ENCODE measurements at regions not wholly inside any gene's neighbourhood (a gene's known extent, or its start where the extent isn't known, plus 50 kb on each side); places are given as distances from the start of the nearest gene placed in this dataset.

- Histone ChIP-seq H2AFZ (ENCODE audit: low read depth) (no peak overlapping the region), H3K9me2 (no peaks in the 10 kb centered on the region), H3F3A (replicated peaks; ENCODE audit: insufficient read depth) (no peaks in the 10 kb centered on the region), H3K4me3 (ENCODE audit: low read depth in 2 of 2, low read length in 1 of 2) (no peak overlapping the region), H4K20me1 (ENCODE audit: insufficient read depth) (no peaks in the 10 kb centered on the region), H3K9ac (no peak overlapping the region), H3K4me2 (no peak overlapping the region), H3K27me3 (ENCODE audit: insufficient read depth) (no peaks in the 10 kb centered on the region), H3K79me2 (ENCODE audit: insufficient read depth) (no peaks in the 10 kb centered on the region), H3K27ac (ENCODE audit: low read depth in 2 of 2, low read length in 1 of 2) (no peak overlapping the region), H3K9me3 (no peaks in the 10 kb centered on the region), H3K36me3 (replicated peaks in 1 of 2; ENCODE audit: control insufficient read depth in 1 of 2, insufficient read depth in 2 of 2, low read length in 1 of 2) (no peaks in the 10 kb centered on the region), H3K4me1 (ENCODE audit: control insufficient read depth in 1 of 2, insufficient read depth in 2 of 2, low read depth in 1 of 2, low read length in 1 of 2) (peaks cover 0 to 3% of the 10 kb centered on the region in 2 experiments; a peak in 1 of 4 replicates)
- DNase-seq, result no peak
- ChIA-PET CTCF (interaction anchor here (1.1 kb wide), 1 partner anchor 14 kb away, joined by 3 read pairs; no protein-coding TSS in a partner anchor), POLR2A (no interaction called here)
- WGBS (ENCODE audit: low lambda C conversion rate), result 26% methylated on average over 13 of the region's 13 CpGs
- no peak for TF ChIP-seq FOSL2 (IDR thresholded peaks at IDR 0.05; ENCODE audit: borderline replicate concordance, low read depth)
Observed at GRCh38 chr19:30307191-30307974, 64.8 kb upstream of the ZNF536 start.

DNA sequence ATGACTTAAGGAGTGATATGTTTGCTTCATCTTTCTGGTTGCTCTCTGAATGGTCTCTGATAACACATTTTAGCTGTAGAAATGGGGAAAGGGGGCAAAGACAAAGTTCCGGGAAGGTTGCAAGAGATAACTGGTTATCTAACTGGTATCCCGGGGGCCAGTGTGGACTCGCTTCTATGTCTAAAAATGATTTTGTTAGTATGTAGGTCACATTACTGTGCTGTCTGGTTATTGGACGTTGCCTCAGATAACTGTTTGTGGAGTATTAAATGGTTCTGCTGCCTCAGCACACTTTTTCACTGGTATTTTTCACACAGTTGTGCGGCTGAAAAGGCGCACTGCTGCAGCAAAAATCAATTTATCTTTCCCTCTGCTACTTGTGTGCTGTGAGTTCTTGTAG is 63.0 kb upstream of the ZNF536 start:
- Histone ChIP-seq H4K20me1 (ENCODE audit: insufficient read depth) (no peaks in the 10 kb centered on the region), H3K27me3 (ENCODE audit: insufficient read depth) (no peaks in the 10 kb centered on the region), H3K9me2 (no peaks in the 10 kb centered on the region), H3F3A (replicated peaks; ENCODE audit: insufficient read depth) (no peaks in the 10 kb centered on the region), H3K27ac (ENCODE audit: low read depth in 2 of 2, low read length in 1 of 2) (no peak overlapping the region), H3K36me3 (replicated peaks in 1 of 2; ENCODE audit: control insufficient read depth in 1 of 2, insufficient read depth in 2 of 2, low read length in 1 of 2) (no peaks in the 10 kb centered on the region), H3K4me3 (ENCODE audit: low read depth in 2 of 2, low read length in 1 of 2) (no peak overlapping the region), H3K4me1 (ENCODE audit: control insufficient read depth in 1 of 2, insufficient read depth in 2 of 2, low read depth in 1 of 2, low read length in 1 of 2) (peaks cover 0 to 3% of the 10 kb centered on the region in 2 experiments; a peak in 1 of 4 replicates), H3K9ac (no peak overlapping the region), H2AFZ (ENCODE audit: low read depth) (no peak overlapping the region), H3K4me2 (no peak overlapping the region), H3K79me2 (ENCODE audit: insufficient read depth) (no peaks in the 10 kb centered on the region), H3K9me3 (no peaks in the 10 kb centered on the region)
- TF ChIP-seq FOXM1 (IDR thresholded peaks at IDR 0.05; ENCODE audit: low read depth) (no peak), RCOR1 (IDR thresholded peaks at IDR 0.05; ENCODE audit: low read length) (no peak), ELF1 (IDR thresholded peaks at IDR 0.05) (no peak), RFX5 (IDR thresholded peaks at IDR 0.05; ENCODE audit: low read length) (no peak), JUND (IDR thresholded peaks at IDR 0.05) (no peak), RAD21 (IDR thresholded peaks at IDR 0.05; ENCODE audit: low read length) (no peak), EP300 (IDR thresholded peaks at IDR 0.05; ENCODE audit: borderline replicate concordance in 1 of 2, low read depth in 1 of 2, low read length in 1 of 2) (no peak), MXI1 (IDR thresholded peaks at IDR 0.05; ENCODE audit: low read depth, low read length) (no peak), NFIC (IDR thresholded peaks at IDR 0.05; ENCODE audit: borderline replicate concordance) (no peak), SIN3A (IDR thresholded peaks at IDR 0.05; ENCODE audit: borderline replicate concordance, low read depth, low read length) (no peak), FOXJ3 (CRISPR knock-in tag; IDR thresholded peaks at IDR 0.05) (no peak)
- TF ChIP-seq, protein P1, sequence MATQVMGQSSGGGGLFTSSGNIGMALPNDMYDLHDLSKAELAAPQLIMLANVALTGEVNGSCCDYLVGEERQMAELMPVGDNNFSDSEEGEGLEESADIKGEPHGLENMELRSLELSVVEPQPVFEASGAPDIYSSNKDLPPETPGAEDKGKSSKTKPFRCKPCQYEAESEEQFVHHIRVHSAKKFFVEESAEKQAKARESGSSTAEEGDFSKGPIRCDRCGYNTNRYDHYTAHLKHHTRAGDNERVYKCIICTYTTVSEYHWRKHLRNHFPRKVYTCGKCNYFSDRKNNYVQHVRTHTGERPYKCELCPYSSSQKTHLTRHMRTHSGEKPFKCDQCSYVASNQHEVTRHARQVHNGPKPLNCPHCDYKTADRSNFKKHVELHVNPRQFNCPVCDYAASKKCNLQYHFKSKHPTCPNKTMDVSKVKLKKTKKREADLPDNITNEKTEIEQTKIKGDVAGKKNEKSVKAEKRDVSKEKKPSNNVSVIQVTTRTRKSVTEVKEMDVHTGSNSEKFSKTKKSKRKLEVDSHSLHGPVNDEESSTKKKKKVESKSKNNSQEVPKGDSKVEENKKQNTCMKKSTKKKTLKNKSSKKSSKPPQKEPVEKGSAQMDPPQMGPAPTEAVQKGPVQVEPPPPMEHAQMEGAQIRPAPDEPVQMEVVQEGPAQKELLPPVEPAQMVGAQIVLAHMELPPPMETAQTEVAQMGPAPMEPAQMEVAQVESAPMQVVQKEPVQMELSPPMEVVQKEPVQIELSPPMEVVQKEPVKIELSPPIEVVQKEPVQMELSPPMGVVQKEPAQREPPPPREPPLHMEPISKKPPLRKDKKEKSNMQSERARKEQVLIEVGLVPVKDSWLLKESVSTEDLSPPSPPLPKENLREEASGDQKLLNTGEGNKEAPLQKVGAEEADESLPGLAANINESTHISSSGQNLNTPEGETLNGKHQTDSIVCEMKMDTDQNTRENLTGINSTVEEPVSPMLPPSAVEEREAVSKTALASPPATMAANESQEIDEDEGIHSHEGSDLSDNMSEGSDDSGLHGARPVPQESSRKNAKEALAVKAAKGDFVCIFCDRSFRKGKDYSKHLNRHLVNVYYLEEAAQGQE (IDR thresholded peaks at IDR 0.05; ENCODE audit: low read depth, low read length), result no peak
- TF ChIP-seq, protein P2, sequence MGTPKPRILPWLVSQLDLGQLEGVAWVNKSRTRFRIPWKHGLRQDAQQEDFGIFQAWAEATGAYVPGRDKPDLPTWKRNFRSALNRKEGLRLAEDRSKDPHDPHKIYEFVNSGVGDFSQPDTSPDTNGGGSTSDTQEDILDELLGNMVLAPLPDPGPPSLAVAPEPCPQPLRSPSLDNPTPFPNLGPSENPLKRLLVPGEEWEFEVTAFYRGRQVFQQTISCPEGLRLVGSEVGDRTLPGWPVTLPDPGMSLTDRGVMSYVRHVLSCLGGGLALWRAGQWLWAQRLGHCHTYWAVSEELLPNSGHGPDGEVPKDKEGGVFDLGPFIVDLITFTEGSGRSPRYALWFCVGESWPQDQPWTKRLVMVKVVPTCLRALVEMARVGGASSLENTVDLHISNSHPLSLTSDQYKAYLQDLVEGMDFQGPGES (IDR thresholded peaks at IDR 0.05; ENCODE audit: low read depth, low read length), result no peak
- ChIA-PET POLR2A (no interaction called here), CTCF (no interaction called here)
- no peak for DNase-seq
- 49% methylated on average over 6 of the region's 6 CpGs for WGBS (ENCODE audit: low lambda C conversion rate)

Measured in SK-N-SH (cell line).